Smooth muscle cell (in vitro differentiated cells): ENCODE measurements at regions not wholly inside any gene's neighbourhood (a gene's known extent, or its start where the extent isn't known, plus 50 kb on each side); places are given as distances from the start of the nearest gene placed in this dataset.

Experiments
- DNase-seq: peaks from one replicate; lab custom pipeline; 2025; ENCODE audit not compliant: unreplicated experiment; lab: John Stamatoyannopoulos, UW
- H2AFZ ChIP-seq: fragments of 200-600 bp; sonication (generic); 2 replicates; pipeline ENCODE4 v1.6.0; 2016; ENCODE audit warnings: antibody characterized with exemption, low read depth, mild to moderate bottlenecking
- H3F3A ChIP-seq: fragments of 200-600 bp; sonication (generic); 2 replicates; pipeline ENCODE4 v1.6.0; 2017; ENCODE audit warnings: antibody characterized with exemption, low read depth
- H3K27ac ChIP-seq: fragments of 200-600 bp; sonication (generic); 2 replicates; pipeline ENCODE4 v1.5.1; 2016; ENCODE audit warnings: low read depth, mild to moderate bottlenecking
- H3K27me3 ChIP-seq: fragments of 200-600 bp; sonication (generic); 2 replicates; pipeline ENCODE4 v1.6.1; 2016; ENCODE audit warnings: low read depth, mild to moderate bottlenecking
- H3K36me3 ChIP-seq: fragments of 200-600 bp; sonication (generic); 2 replicates; pipeline ENCODE4 v1.5.1; 2016; ENCODE audit warnings: low read depth
- H3K4me1 ChIP-seq: fragments of 200-600 bp; sonication (generic); 2 replicates; pipeline ENCODE4 v1.5.1; 2016; ENCODE audit warnings: low read depth
- H3K4me2 ChIP-seq: fragments of 200-600 bp; sonication (generic); 2 replicates; pipeline ENCODE4 v1.6.0; 2016; ENCODE audit warnings: mild to moderate bottlenecking
- H3K4me3 ChIP-seq: fragments of 200-600 bp; sonication (generic); 2 replicates; pipeline ENCODE4 v1.5.1; 2016; ENCODE audit warnings: mild to moderate bottlenecking
- H3K79me2 ChIP-seq: fragments of 200-600 bp; sonication (generic); 2 replicates; pipeline ENCODE4 v1.6.0; 2016; ENCODE audit warnings: low read depth, mild to moderate bottlenecking
- H3K9ac ChIP-seq: fragments of 200-600 bp; sonication (generic); 2 replicates; pipeline ENCODE4 v1.6.0; 2016; ENCODE audit warnings: low read depth
- H3K9me3 ChIP-seq: fragments of 200-600 bp; sonication (generic); replicated peaks from 2 replicates; pipeline ENCODE4 v1.5.1; 2016; ENCODE audit warnings: low read depth
- H4K20me1 ChIP-seq: fragments of 200-600 bp; sonication (generic); 2 replicates; pipeline ENCODE4 v1.6.0; 2016; ENCODE audit warnings: low read depth
- WGBS: methylation state at CpG from one replicate; pipeline ENCODE4 v1.1.7; 2016; ENCODE audit warnings: low lambda C conversion rate; 5-methylcytosine and 5-hydroxymethylcytosine counted together
- TF ChIP-seq, protein P1 (sequence below): fragments of 200-600 bp; sonication (generic); IDR thresholded peaks from 2 replicates; pipeline ENCODE4 v1.5.1; 2017; ENCODE audit warnings: borderline replicate concordance, mild to moderate bottlenecking, antibody characterized with exemption; ENCODE audit not compliant: insufficient read depth, poor library complexity, severe bottlenecking

DNA sequence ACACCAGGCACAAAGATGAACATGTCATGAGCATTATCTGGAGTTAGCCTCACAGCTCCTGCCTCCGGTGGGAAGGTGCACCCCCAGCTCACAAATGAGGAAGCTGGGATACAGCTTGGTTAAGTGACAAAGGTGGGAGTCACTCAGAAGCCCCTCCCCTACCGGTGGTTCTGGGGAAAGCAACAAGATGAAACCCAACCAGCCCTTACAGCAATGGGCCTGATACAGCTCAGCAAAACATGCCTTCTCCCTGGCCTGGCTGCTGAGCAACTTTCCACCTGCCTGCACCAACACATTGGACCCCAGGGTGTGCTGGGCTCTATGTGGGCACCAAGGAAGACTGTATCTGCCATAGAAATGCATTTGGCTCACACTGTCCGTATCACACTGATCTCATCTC is 113.2 kb downstream of the GYPC start:
- Histone ChIP-seq H3F3A (no peaks in the 10 kb centered on the region), H3K9me3 (no peaks in the 10 kb centered on the region), H3K4me2 (no peak overlapping the region), H4K20me1 (no peaks in the 10 kb centered on the region), H3K36me3 (no peaks in the 10 kb centered on the region), H3K4me3 (no peak overlapping the region), H3K27ac (no peak overlapping the region), H3K79me2 (no peaks in the 10 kb centered on the region), H3K4me1 (no peaks in the 10 kb centered on the region), H3K9ac (no peak overlapping the region), H2AFZ (no peak overlapping the region), H3K27me3 (peaks cover 20% of the 10 kb centered on the region)
- WGBS = 89% methylated on average over 3 of the region's 3 CpGs
- TF ChIP-seq, protein P1, sequence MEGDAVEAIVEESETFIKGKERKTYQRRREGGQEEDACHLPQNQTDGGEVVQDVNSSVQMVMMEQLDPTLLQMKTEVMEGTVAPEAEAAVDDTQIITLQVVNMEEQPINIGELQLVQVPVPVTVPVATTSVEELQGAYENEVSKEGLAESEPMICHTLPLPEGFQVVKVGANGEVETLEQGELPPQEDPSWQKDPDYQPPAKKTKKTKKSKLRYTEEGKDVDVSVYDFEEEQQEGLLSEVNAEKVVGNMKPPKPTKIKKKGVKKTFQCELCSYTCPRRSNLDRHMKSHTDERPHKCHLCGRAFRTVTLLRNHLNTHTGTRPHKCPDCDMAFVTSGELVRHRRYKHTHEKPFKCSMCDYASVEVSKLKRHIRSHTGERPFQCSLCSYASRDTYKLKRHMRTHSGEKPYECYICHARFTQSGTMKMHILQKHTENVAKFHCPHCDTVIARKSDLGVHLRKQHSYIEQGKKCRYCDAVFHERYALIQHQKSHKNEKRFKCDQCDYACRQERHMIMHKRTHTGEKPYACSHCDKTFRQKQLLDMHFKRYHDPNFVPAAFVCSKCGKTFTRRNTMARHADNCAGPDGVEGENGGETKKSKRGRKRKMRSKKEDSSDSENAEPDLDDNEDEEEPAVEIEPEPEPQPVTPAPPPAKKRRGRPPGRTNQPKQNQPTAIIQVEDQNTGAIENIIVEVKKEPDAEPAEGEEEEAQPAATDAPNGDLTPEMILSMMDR = no peak
- no peak for DNase-seq

GRCh38 chr2:126770466-126770865 is 114.5 kb downstream of the GYPC start:
- no peak for DNase-seq
- TF ChIP-seq, protein P1 = no peak
- no peak overlapping the region for H2AFZ ChIP-seq
- H3K36me3 ChIP-seq = no peaks in the 10 kb centered on the region
- no peak overlapping the region for H3K4me3 ChIP-seq
- H3K27ac ChIP-seq = no peak overlapping the region
- H3K4me1 ChIP-seq = no peaks in the 10 kb centered on the region
- H3K79me2 ChIP-seq = no peaks in the 10 kb centered on the region
- no peak overlapping the region for H3K4me2 ChIP-seq
- no peaks in the 10 kb centered on the region for H4K20me1 ChIP-seq
- H3K9ac ChIP-seq = no peak overlapping the region
- H3K9me3 ChIP-seq = no peaks in the 10 kb centered on the region
- WGBS = 92% methylated on average over 2 of the region's 2 CpGs
- no peaks in the 10 kb centered on the region for H3F3A ChIP-seq
- peaks cover 27% of the 10 kb centered on the region for H3K27me3 ChIP-seq

DNA sequence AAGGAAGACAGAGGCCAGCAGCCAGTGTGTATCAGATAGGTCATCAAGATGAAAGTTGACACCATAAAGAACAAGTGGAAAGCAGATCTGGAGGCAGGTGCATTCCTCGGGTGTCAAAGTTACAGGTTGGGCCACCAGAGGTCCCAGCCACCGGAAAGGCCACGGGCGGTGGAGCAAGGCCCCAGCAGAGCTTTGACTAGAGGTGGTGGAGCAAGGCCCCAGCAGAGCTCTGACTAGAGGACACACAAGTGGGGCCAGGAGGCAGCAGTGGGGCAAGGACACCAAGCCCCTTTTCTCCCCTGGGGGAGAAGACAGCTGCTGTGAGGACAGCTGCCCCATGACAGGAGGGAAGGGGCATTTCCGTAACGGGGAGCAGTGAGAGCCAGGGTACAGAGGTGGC is 115.1 kb downstream of the GYPC start:
- no peaks in the 10 kb centered on the region for H3K9me3 ChIP-seq
- WGBS = 86% methylated on average over 6 of the region's 6 CpGs
- H4K20me1 ChIP-seq = no peaks in the 10 kb centered on the region
- H3K27ac ChIP-seq = no peak overlapping the region
- H3K36me3 ChIP-seq = no peaks in the 10 kb centered on the region
- H3K4me2 ChIP-seq = no peak overlapping the region
- TF ChIP-seq, protein P1 = no peak
- DNase-seq = no peak
- no peak overlapping the region for H3K9ac ChIP-seq
- no peaks in the 10 kb centered on the region for H3K4me1 ChIP-seq
- no peaks in the 10 kb centered on the region for H3K79me2 ChIP-seq
- H2AFZ ChIP-seq = no peak overlapping the region
- H3F3A ChIP-seq = no peaks in the 10 kb centered on the region
- H3K27me3 ChIP-seq = peaks cover 33% of the 10 kb centered on the region
- no peak overlapping the region for H3K4me3 ChIP-seq

DNA sequence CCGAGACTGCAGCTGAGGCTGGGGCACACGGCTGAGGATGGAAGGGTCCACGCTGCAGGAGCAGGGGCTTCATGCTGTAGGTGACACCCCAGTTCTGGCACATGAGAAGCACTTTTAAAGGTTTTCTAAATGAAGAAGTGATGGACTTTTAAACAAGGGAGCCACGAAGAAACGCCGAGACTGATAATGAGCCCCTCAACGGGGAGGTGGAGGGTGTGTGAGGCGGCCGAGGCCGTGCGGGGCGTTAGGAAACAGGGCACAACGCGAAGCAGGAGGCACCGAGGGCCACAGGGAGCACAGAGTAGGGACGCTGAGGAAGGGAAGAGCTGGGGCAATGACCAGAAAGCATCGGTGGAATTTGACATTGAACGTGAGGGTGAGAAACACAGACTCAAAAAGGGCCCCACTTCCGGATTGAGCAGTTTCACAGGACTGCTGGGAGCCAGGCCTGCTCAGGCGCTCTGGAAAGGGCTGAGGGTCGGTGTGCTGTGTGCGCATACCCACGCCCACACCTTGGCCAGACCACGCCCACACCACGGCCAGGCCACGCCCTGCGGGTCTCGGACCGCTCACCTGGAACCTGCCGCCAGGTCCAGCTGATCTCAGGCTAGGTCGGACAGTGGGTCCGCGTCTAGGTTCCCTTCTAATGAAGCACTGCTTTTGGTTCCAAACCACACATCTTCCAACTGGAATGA is 115.7 kb downstream of the GYPC start:
- H3F3A ChIP-seq = no peaks in the 10 kb centered on the region
- H2AFZ ChIP-seq = no peak overlapping the region
- H3K36me3 ChIP-seq = no peaks in the 10 kb centered on the region
- H4K20me1 ChIP-seq = no peaks in the 10 kb centered on the region
- DNase-seq = no peak
- no peaks in the 10 kb centered on the region for H3K79me2 ChIP-seq
- H3K4me3 ChIP-seq = no peak overlapping the region
- 92% methylated on average over 33 of the region's 33 CpGs for WGBS
- H3K27ac ChIP-seq = no peak overlapping the region
- no peaks in the 10 kb centered on the region for H3K9me3 ChIP-seq
- peaks cover 37% of the 10 kb centered on the region for H3K27me3 ChIP-seq
- TF ChIP-seq, protein P1 = no peak
- no peak overlapping the region for H3K4me2 ChIP-seq
- no peaks in the 10 kb centered on the region for H3K4me1 ChIP-seq
- no peak overlapping the region for H3K9ac ChIP-seq
